ENCODE measurements at regions not wholly inside any gene's neighbourhood (a gene's known extent, or its start where the extent isn't known, plus 50 kb on each side); places are given as distances from the start of the nearest gene placed in this dataset.

DNA sequence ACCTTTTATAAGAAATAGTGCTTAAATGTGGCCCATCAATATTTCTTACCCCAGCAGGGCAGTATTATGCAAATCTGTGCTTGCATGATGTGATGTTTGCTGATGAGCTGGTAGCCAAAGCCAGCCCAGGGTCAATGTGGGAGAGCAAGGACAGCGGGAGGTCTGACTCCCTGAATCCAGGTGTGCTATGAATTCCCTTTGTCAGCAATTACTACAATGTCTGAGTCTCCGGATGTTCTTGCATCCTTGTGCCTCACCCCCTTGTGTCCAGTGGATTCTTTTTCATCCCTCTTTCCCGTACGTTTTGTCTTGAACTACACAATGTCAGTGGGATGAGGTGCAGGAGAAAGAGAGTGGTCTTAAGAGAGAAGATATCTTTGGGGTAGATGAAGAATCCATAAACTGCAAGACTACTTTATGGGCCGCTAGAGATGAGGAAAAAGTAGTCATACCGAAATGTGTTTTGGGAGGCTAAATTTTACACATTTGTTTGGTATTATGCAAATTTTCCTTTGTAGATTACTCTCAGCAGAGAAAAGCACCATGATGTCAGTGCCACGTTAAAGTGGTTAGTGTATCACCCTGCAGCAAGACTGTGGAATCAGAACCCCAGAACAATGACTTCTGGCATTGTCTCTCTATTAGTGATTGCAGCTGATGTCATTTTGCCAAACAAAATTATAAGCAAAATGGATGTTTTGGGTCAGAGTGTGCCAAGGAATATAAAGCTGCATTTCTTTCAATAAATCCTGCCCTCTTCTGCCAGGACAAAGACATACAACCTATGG lies 53.5 kb upstream of the TSHZ3 start:
- no peak for DNase-seq

- DNase-seq, result no peak
Measured at GRCh38 chr19:31406106-31406505, 56.9 kb upstream of the TSHZ3 start.

DNA sequence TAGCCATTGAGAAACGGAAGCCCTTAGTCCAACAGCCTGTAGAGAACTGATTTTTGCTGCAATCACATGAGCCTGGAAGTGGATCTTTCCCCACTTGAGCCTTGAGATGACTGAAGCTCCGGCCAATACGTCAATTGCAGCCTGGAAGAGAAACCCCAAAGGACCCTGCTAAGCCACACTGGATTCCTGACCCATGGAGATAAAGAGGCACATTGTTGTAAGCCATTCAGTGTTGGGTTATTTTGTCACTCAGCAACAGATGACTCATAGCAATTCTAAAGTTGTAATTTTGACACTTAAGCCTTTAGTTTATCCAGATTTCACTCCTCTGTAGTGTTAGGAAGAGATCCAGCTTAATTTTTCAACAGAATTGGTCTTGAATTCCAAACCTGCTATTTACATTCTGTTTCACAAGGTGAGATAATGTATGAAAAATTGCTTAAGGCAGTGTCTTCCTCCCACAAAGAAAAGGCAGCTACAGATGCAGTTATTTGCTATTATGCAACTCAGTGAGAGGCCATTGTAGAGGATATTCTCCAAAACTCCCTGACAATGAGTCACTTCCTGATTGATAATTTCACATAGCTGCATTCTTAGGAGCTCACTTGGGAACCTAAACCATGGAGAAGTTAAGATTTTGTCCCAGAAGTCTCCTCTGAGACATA lies 59.4 kb upstream of the TSHZ3 start:
- no peak for DNase-seq

- DNase-seq, result no peak
Measured at GRCh38 chr19:31413353-31413752, 64.1 kb upstream of the TSHZ3 start.

DNA sequence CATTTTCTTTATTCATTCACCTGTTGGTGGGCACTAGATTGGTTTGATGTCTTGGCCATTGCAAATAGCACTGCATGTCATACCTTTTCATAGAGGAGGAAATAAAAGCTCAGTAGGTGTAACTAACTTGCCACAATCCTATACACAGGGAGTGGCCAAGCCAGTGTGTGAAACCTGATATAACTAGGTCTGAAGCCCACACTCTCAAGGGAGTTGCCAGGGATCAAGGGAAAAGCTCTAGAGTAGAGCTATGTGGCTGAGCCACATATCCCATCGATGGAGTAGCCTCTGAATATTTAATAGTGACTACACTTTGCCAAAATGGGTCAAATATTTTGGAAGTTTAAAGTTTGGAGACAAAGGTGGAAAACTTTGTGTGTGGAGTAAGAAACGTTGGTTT lies 66.1 kb upstream of the TSHZ3 start:
- no peak for DNase-seq

- DNase-seq, result no peak
Measured at GRCh38 chr19:31416548-31416947, 67.3 kb upstream of the TSHZ3 start.

DNA sequence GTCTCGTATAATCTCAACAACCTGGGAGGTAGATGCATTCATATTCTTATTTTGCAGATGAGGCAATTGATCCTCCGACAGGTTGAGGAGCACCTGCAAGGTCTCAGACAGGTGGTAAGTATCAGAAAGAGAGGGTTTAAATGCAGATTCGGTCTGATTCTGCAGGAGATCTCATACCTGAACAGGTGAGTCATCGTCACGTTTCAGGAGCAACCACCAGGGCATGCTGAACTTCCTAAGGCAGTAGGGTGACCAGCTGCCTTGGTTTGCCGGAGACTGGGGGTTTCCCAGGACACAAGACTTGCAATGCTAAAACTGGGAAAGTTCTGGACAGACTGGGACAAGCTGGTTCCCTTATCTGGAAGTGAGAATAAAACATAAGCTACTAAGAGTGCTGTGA lies 68.8 kb upstream of the TSHZ3 start:
- DNase-seq, result no peak

DNA sequence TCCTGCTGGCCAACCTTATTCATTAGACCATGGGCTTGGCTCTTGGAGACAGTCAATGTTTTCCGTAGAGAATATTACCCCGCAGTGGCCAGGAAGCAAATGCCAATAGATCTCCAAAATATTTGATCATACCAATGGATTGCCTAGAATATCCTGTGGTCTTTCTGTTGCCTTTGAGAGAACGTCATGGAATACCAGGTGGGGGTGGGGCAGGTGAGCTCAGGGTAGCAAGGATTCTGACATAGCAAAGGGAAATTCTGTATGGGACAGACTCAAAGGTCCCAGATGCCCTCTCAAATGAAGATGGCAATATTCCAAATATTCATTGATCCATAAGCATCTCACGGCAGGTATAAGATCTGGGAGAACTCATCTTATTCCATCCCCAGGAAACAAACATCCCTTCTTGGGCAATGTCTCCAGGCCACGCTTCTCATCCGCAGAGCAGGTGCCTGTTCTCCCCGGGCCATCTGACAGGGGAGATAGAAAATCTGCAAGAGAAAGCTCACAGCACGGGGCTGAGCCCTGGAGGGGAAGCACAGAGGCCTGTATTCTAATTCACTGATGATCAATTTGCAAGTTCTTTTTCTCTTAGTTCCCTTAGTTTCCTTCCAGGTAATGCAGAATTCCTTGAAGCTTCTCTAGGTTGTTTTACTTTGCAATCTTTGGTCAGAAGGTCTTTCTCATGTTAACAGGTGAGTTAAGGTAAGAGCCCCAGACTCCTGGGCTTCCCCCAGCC lies 69.6 kb upstream of the TSHZ3 start:
- no peak for DNase-seq

DNA sequence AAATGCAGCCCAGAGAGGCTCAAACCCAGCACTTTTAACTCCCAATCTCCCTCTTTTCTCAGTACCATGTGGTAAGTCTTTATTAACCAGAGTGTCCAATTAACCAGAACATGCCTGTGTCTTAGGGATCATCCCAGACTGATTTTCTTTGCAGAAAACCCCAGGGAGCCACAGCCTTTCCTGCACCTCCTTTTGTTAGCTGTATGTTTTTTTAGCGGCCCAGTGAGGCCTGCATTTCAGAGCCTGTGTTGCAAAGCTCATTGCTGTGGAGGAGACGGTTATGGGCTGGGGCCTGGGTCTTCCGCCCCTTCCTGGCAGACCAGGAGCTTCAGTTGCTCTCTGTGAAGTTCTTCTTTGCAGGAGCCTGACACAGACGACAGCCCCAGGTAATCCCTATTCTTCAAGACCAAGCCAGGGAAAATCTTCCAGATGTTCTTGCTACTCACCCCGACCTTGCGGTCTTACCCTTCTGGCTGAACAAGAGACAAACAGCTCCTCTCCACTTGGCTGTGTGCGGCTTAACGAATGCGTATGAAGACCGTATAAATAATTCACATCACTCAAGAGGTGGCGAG lies 70.7 kb upstream of the TSHZ3 start:
- no peak for DNase-seq

DNA sequence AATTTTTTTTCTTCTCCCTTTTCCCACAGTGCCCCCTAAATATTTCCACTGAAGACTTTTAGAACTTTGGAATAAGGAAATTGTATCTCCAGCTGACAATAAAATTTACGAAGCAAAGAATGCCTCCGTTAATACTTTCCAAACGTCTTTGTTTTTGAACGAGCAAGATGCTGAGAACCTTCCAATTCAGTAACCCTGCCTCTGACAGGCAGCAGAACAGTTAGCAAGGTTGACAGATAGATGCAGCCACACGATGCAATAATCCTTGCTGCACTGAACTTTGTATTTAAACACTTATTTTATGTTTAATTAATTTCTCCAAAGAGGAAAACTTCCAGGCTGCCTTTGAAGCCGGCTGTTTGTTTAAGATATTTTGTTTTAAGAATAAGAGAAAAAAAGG lies 71.8 kb upstream of the TSHZ3 start:
- no peak for DNase-seq

GRCh38 chr19:31421856-31422255 lies 72.6 kb upstream of the TSHZ3 start:
- no peak for DNase-seq

DNA sequence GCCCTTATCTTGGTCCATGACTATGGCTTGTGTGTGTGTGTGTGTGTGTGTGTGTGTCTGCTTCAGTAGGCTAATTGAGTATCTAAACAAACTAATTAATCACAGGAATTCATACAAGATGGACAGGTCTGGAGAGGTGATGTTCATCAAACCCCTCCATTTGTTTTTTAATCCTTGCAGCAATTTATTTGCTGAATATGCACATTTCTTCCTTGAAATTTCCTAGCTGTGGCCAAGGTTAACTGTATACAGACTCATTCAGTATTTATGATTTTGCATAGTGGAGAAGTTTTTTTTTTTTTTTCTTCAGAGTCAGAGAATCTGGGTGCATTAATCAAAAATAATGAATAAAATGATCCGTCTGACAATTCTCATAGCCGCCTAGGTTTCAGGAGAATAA lies 74.7 kb upstream of the TSHZ3 start:
- no peak for DNase-seq

GRCh38 chr19:31424861-31425620 lies 75.8 kb upstream of the TSHZ3 start:
- DNase-seq, result no peak

DNA sequence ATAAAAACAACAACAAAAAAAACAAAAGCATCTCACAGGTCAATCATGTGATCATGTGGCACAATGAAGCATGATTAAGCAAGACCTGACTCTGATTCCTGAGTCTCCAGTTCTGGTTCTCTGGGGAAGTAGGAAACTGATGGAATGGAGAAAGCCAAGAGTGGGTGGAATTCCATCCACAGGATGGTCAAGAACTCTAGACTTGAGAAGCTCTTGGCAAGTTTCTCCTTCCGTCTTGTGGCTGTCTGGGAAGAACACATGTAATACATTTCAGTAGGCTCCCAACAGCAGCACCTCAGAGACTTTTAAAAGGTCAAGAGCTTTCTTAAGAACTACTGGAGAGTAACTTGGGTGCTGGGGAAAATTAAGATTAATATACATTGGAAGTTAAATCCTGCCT lies 78.6 kb upstream of the TSHZ3 start:
- no peak for DNase-seq

DNA sequence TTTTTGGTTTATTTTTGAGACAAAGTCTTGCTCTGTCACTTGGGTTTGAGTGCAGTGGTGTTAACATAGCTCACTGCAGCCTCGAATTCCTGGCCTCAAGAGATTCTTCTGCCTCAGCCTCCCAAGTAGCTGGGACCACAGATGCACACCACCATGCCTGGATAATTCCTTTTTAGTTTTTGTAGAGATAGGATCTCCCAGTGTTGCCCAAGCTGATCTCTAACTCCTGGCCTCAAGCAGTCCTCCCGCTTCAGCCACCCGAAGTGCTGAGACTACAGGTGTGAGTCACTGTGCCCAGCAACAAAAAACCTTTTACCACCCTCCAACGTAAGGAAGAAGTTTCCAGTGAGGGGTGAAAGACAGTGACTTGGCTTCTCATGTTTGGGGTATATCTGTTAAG lies 81.1 kb upstream of the TSHZ3 start:
- no peak for DNase-seq

DNA sequence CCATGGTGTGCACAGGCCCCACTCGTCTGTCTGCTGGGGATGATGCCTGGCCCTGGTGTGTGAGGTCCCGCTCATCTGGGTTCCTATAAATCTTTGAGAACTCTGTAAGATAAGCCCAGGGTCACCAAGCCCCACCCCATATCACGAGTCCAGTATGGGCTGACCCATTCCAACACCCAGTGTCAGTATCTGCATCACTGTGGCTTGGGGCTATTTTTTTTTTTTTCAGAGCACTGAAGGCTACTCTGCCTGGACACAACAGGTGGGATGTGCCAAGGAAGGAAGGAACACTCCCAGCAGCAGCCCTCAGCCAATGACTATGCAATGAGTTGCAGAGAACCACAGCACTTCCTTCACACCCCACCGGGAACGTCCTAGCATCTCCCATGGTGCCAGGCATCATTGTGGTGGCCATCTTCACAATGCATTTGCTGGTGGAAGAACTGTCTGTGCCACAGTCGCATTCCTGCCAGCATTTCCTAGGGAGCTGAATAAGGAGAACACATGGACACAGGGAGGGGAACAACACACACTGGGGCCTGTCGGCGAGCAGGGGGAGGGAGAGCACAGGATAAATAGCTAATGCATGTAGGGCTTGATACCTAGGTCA lies 83.1 kb upstream of the TSHZ3 start:
- DNase-seq, result no peak

- no peak for DNase-seq
Measured at GRCh38 chr19:31436121-31436776, 87.0 kb upstream of the TSHZ3 start.

DNA sequence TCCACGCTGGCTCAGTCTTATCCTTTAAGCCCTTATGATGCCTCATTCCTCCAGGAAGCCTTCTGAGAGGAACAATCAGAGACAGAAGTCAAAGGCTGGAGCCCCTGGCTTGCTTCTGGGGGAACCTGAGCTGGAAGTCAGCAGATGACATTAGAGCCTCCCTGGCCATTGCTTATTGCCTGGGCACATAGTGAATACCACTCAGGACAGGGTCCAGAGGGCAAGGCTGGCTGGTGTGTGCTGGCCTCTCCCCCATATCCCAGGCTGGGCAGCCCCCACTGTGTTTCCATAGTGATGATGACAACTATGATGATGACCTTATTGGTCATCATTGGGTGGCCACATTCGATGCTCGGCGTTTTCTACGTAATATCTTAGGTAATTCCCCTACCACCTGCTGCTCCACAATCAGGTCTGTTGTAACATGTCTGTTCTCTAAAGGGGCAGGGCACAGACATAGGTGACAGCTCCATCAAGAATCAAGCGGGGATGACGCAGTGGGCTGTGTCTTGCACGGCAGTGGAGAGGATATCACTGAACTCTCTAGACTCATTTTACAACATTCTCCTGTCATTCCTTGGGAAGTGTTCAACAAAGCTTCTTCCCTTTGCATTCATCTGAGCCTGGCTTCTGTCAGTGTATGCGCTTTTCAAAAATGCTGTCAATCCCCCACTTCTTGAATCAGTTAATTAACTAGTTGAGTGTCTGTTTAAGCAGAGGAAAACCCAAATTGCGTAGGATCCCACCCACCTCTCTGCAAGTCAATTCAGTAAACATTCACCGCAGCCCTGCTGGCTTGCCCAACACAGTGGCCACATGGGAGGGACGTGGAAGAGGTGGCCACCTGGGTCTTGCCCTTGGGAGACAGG lies 89.4 kb upstream of the TSHZ3 start:
- DNase-seq, result no peak

DNA sequence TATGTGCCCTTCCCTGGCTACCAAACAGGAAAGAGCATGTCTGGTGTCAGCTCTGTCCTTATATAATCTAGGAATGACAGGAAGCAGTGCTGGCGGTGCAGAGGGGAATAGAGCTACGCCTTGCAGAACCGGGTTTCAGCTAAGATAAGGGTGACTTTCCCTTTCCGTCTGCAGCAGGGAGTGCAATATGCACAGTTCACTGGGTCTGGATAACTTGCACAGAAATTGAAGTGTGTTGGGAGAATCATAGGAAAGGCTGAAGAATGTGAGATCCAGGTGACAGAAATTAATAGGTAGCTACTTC lies 90.0 kb upstream of the TSHZ3 start:
- DNase-seq, result no peak

DNA sequence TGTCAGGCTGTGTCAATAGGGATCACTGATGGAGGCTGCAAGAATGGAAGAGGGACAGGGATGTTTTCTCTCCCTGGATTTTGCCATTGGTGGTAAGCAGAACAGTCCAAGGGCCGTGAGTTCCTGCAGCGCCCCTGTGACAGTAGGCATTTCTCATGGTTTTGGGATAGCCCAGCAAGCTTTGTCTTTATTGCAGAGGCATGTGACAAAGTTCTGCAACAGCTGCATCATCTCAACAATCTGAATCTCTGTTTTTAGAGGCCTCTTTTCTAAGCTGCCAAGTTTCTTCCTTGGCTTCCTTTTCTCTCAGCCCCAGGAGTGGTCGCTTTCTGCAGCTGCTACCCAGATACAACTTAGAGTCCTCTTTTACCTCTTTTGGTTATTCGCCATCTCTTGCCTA lies 95.7 kb upstream of the TSHZ3 start:
- DNase-seq, result no peak

DNA sequence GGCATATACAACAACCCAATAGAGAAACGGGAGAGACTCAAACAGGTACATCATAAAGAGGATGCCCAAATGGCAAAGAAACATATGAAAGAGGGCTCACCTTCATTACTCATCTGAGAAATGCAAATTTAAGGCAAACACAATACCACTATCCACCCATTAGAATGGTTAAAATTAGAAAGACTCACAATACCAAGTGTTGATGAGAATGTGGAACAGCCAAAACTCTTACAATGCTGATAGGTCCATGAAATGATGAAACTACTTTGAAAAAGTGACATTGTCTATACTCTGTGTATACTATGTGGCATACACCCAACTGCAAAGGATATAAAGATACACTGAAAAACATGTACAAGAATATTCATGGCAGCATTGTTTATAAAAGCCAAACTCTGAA lies 96.2 kb upstream of the TSHZ3 start:
- DNase-seq, result no peak
